Uterus (tissue), 2 donors: ENCODE measurements at regions not wholly inside any gene's neighbourhood (a gene's known extent, or its start where the extent isn't known, plus 50 kb on each side); places are given as distances from the start of the nearest gene placed in this dataset.

Experiments used
- POLR2A ChIP-seq, 2 donors: fragments of 450-650 bp; IDR thresholded peaks; one replicate each; pipeline ENCODE4 v1.6.1; 2016; ENCODE audit warnings: antibody characterized with exemption in 2 of 2, mild to moderate bottlenecking in 1 of 2, moderate library complexity in 1 of 2
- TF ChIP-seq, protein P1 (sequence below), 4 experiments: fragments of 200-600 bp in 2 of 4; fragments of 450-650 bp in 2 of 4; sonication (generic) in 2 of 4; IDR thresholded peaks; one replicate each; pipeline ENCODE4 v1.5.1; 2016 to 2019; ENCODE audit warnings: antibody characterized with exemption in 4 of 4, mild to moderate bottlenecking in 2 of 4, moderate library complexity in 1 of 4

DNA sequence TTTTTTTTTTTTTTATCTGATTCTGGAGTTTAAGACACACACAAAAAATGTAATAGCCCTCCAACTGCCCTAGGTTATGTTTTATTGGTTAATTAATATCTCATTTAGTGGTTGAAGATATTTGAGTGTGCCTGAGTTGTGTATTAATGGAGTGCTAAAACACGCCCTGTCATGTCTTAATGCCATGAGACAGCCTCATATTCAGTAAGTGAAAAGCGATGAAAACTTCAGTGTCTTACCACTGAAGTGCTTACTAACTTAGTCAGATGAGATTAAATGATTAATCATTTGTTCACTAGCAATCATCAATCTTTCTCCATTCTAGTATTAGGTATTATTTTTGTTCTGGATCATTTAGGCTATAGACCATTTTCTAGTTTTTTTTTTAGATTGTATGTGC, 544.7 kb upstream of the ROBO2 start:
- TF ChIP-seq, protein P1, sequence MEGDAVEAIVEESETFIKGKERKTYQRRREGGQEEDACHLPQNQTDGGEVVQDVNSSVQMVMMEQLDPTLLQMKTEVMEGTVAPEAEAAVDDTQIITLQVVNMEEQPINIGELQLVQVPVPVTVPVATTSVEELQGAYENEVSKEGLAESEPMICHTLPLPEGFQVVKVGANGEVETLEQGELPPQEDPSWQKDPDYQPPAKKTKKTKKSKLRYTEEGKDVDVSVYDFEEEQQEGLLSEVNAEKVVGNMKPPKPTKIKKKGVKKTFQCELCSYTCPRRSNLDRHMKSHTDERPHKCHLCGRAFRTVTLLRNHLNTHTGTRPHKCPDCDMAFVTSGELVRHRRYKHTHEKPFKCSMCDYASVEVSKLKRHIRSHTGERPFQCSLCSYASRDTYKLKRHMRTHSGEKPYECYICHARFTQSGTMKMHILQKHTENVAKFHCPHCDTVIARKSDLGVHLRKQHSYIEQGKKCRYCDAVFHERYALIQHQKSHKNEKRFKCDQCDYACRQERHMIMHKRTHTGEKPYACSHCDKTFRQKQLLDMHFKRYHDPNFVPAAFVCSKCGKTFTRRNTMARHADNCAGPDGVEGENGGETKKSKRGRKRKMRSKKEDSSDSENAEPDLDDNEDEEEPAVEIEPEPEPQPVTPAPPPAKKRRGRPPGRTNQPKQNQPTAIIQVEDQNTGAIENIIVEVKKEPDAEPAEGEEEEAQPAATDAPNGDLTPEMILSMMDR (IDR thresholded peaks at IDR 0.05): no peak
- TF ChIP-seq POLR2A (IDR thresholded peaks at IDR 0.05): no peak
